ENCODE measurements at regions not wholly inside any gene's neighbourhood (a gene's known extent, or its start where the extent isn't known, plus 50 kb on each side); places are given as distances from the start of the nearest gene placed in this dataset.

GRCh38 chr14:105866841-105867321, 340.5 kb downstream of the TMEM121 start:
- Histone ChIP-seq H3K4me3 (no peak overlapping the region), H3K36me3 (no peaks in the 10 kb centered on the region), H3K27ac (no peak overlapping the region), H3K9me3 (no peaks in the 10 kb centered on the region), H3K4me1 (no peaks in the 10 kb centered on the region), H3K27me3 (no peaks in the 10 kb centered on the region)
- intact Hi-C loops (cut with DNase I), result no loop called here
- DNase-seq (peak in 4 of 6 donors; percentile 6 to 37 (median 20)), FAIRE-seq (no peak), ATAC-seq (no peak)
- 88 to 92% methylated on average over 12 of the region's 12 CpGs for WGBS, 2 donors
- no peak for TF ChIP-seq CTCF (IDR thresholded peaks at IDR 0.05)

- no peaks in the 10 kb centered on the region for H3K4me1 ChIP-seq
- no peak overlapping the region for H3K27ac ChIP-seq
- DNase-seq (peak in 4 of 6 donors; percentile 4 to 48 (median 29)), ATAC-seq (no peak), FAIRE-seq (no peak)
- H3K4me3 ChIP-seq, result no peak overlapping the region
- intact Hi-C loops (cut with DNase I), result no loop called here
- no peaks in the 10 kb centered on the region for H3K27me3 ChIP-seq
- TF ChIP-seq CTCF (IDR thresholded peaks at IDR 0.05), result no peak
- 83 to 85% methylated on average over 28 to 29 of the region's 29 CpGs for WGBS, 2 donors
- no peaks in the 10 kb centered on the region for H3K9me3 ChIP-seq
- no peaks in the 10 kb centered on the region for H3K36me3 ChIP-seq
These were observed 341.7 kb downstream of the TMEM121 start for GRCh38 chr14:105867961-105868599.

GRCh38 chr14:105871590-105871989, 345.2 kb downstream of the TMEM121 start:
- ATAC-seq (no peak), DNase-seq (no peak), FAIRE-seq (no peak)
- H3K4me1 ChIP-seq, result no peaks in the 10 kb centered on the region
- no peak for TF ChIP-seq CTCF (IDR thresholded peaks at IDR 0.05)
- 37 to 44% methylated on average over 3 of the region's 3 CpGs for WGBS, 2 donors
- H3K9me3 ChIP-seq, result no peaks in the 10 kb centered on the region
- H3K27me3 ChIP-seq, result no peaks in the 10 kb centered on the region
- no peak overlapping the region for H3K27ac ChIP-seq
- no peak overlapping the region for H3K4me3 ChIP-seq
- intact Hi-C loops (cut with DNase I), result no loop called here
- H3K36me3 ChIP-seq, result no peaks in the 10 kb centered on the region

- no peak for DNase-seq
- H3K4me1 ChIP-seq, result no peaks in the 10 kb centered on the region
- no peak overlapping the region for H3K4me3 ChIP-seq
- no peak for TF ChIP-seq CTCF (IDR thresholded peaks at IDR 0.05)
- no peaks in the 10 kb centered on the region for H3K9me3 ChIP-seq
- FAIRE-seq, result no peak
- intact Hi-C loops (cut with DNase I), result no loop called here
- H3K36me3 ChIP-seq, result no peaks in the 10 kb centered on the region
- WGBS, 2 donors, result 36 to 55% methylated on average over 4 of the region's 4 CpGs
- no peak for ATAC-seq
- H3K27ac ChIP-seq, result no peak overlapping the region
- H3K27me3 ChIP-seq, result no peaks in the 10 kb centered on the region
These were observed 347.6 kb downstream of the TMEM121 start for GRCh38 chr14:105873870-105874512.

- no peak for TF ChIP-seq CTCF (IDR thresholded peaks at IDR 0.05)
- Histone ChIP-seq H3K4me1 (no peaks in the 10 kb centered on the region), H3K27ac (no peak overlapping the region), H3K36me3 (no peaks in the 10 kb centered on the region), H3K27me3 (no peaks in the 10 kb centered on the region), H3K9me3 (no peaks in the 10 kb centered on the region), H3K4me3 (no peak overlapping the region)
- intact Hi-C loops (cut with DNase I), result no loop called here
- WGBS, 2 donors, result 52 to 63% methylated on average over 4 of the region's 4 CpGs
- no peak for DNase-seq
- no peak for FAIRE-seq
- no peak for ATAC-seq
These were observed 349.8 kb downstream of the TMEM121 start for GRCh38 chr14:105876158-105876557.
